Neural cell (in vitro differentiated cells): ENCODE measurements at regions not wholly inside any gene's neighbourhood (a gene's known extent, or its start where the extent isn't known, plus 50 kb on each side); places are given as distances from the start of the nearest gene placed in this dataset.

Source experiments
- H2AFZ ChIP-seq: fragments of 200-600, 300-800 bp; sonication (generic), shearing (Covaris generic); 2 replicates; pipeline ENCODE4 v1.6.0; 2014; ENCODE audit warnings: low read depth, mild to moderate bottlenecking, antibody characterized with exemption, low read length, moderate library complexity
- H3F3A ChIP-seq: fragments of 200-600 bp; shearing (Covaris generic); 2 replicates; pipeline ENCODE4 v1.6.1; 2016; ENCODE audit warnings: mild to moderate bottlenecking, moderate library complexity, mixed read lengths, antibody characterized with exemption, low read length; ENCODE audit not compliant: insufficient read depth, poor library complexity, severe bottlenecking
- H3K27ac ChIP-seq: fragments of 200-600, 300-800 bp; sonication (generic), shearing (Covaris generic); 2 replicates; pipeline ENCODE4 v1.5.1; 2014; ENCODE audit warnings: mild to moderate bottlenecking, low read length, moderate library complexity
- H3K27me3 ChIP-seq: fragments of 300-800, 200-600 bp; sonication (generic), shearing (Covaris generic); 2 replicates; pipeline ENCODE4 v1.6.0; 2014; ENCODE audit warnings: mild to moderate bottlenecking, low read depth, low read length, moderate library complexity; ENCODE audit not compliant: insufficient read depth
- H3K36me3 ChIP-seq: fragments of 300-800, 200-600 bp; sonication (generic), shearing (Covaris generic); 2 replicates; pipeline ENCODE4 v1.5.1; 2014; ENCODE audit warnings: mild to moderate bottlenecking, antibody characterized with exemption, low read length, moderate library complexity; ENCODE audit not compliant: insufficient read depth
- H3K4me2 ChIP-seq: fragments of 300-800, 200-600 bp; sonication (generic), shearing (Covaris generic); 2 replicates; pipeline ENCODE4 v1.6.0; 2014; ENCODE audit warnings: mild to moderate bottlenecking, low read length
- H3K4me3 ChIP-seq: fragments of 300-800, 200-600 bp; sonication (generic), shearing (Covaris generic); 2 replicates; pipeline ENCODE4 v1.5.1; 2014; ENCODE audit warnings: mild to moderate bottlenecking, low read length, moderate library complexity
- H3K79me2 ChIP-seq: fragments of 200-600 bp; shearing (Covaris generic); replicated peaks from 2 replicates; pipeline ENCODE4 v1.6.0; 2014; ENCODE audit warnings: mild to moderate bottlenecking, low read length, moderate library complexity; ENCODE audit not compliant: insufficient read depth
- H3K9ac ChIP-seq: fragments of 300-800, 200-600 bp; sonication (generic), shearing (Covaris generic); 2 replicates; pipeline ENCODE4 v1.6.1; 2016; ENCODE audit warnings: mild to moderate bottlenecking, low read length, mixed read lengths
- H3K9me2 ChIP-seq: fragments of 200-600 bp; shearing (Covaris generic); 2 replicates; pipeline ENCODE4 v1.6.1; 2016; ENCODE audit warnings: mild to moderate bottlenecking, low read length, mixed read lengths; ENCODE audit not compliant: insufficient read depth
- H3K9me3 ChIP-seq: fragments of 200-600, 300-800 bp; sonication (generic), shearing (Covaris generic); 2 replicates; pipeline ENCODE4 v1.6.1; 2016; ENCODE audit warnings: mild to moderate bottlenecking, mixed run types, low read length, moderate library complexity, mixed read lengths
- H4K20me1 ChIP-seq: fragments of 200-600 bp; shearing (Covaris generic); 2 replicates; pipeline ENCODE4 v1.6.1; 2016; ENCODE audit warnings: mild to moderate bottlenecking, mixed run types; ENCODE audit not compliant: insufficient read depth
- CTCF ChIP-seq: fragments of 450-650 bp; IDR thresholded peaks from 2 replicates; pipeline ENCODE4 v1.5.1; 2014; ENCODE audit warnings: antibody characterized with exemption, mild to moderate bottlenecking, moderate library complexity; ENCODE audit not compliant: poor library complexity, severe bottlenecking
- EP300 ChIP-seq: fragments of 450-650 bp; conservative IDR thresholded peaks from 2 replicates; pipeline ENCODE4 v1.6.1; 2014; ENCODE audit warnings: antibody characterized with exemption, mild to moderate bottlenecking, moderate library complexity; ENCODE audit not compliant: poor library complexity, severe bottlenecking
- EZH2 ChIP-seq: fragments of 200-600, 300-800 bp; shearing (Covaris generic), sonication (generic); IDR thresholded peaks from 2 replicates; pipeline ENCODE4 v1.6.1; 2014; ENCODE audit warnings: antibody characterized with exemption, low read length, borderline replicate concordance, mild to moderate bottlenecking; ENCODE audit not compliant: insufficient read depth, poor library complexity, severe bottlenecking
- MXI1 ChIP-seq: fragments of 450-650 bp; conservative IDR thresholded peaks from 2 replicates; pipeline ENCODE4 v1.6.1; 2014; ENCODE audit warnings: antibody characterized with exemption, mild to moderate bottlenecking; ENCODE audit not compliant: poor library complexity, severe bottlenecking
- POLR2AphosphoS5 ChIP-seq: IDR thresholded peaks from 2 replicates; pipeline ENCODE4 v1.6.1; 2012
- RAD21 ChIP-seq: fragments of 450-650 bp; conservative IDR thresholded peaks from 2 replicates; pipeline ENCODE4 v1.6.1; 2014; ENCODE audit warnings: antibody characterized with exemption, mild to moderate bottlenecking, moderate library complexity
- SMC3 ChIP-seq: fragments of 450-650 bp; conservative IDR thresholded peaks from 2 replicates; pipeline ENCODE4 v1.6.1; 2014; ENCODE audit warnings: antibody characterized with exemption, mild to moderate bottlenecking, moderate library complexity; ENCODE audit not compliant: poor library complexity
- TAF1 ChIP-seq: IDR thresholded peaks from 2 replicates; pipeline ENCODE4 v1.6.1; 2012; ENCODE audit warnings: low read depth
- TF ChIP-seq, protein P1 (sequence below): IDR thresholded peaks from 2 replicates; pipeline ENCODE4 v1.6.1; 2012; ENCODE audit warnings: borderline replicate concordance

DNA sequence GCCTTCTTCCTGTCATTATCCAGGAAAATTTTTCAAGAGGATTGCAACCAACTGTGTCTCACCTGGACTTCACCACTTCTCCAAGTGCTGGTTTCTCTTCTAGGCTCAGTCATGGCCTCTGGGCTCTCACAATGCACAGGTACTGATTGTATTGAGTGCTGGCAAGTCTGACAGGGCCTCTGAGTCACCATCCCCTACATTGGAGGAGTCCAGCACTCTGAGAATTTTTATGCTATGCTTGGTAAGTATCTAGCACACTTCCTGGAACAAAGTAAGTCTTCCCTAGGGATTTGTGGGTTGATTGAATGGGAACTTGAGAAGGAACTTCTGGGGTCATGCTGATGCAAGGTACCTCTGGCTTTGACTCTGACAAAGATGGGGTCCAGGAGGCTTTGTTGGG, 147.2 kb upstream of the CELF4 start:
- H3K4me2 ChIP-seq = no peak overlapping the region
- H3K27ac ChIP-seq = no peak overlapping the region
- H3K4me3 ChIP-seq = no peak overlapping the region
- no peaks in the 10 kb centered on the region for H3K27me3 ChIP-seq
- no peaks in the 10 kb centered on the region for H3F3A ChIP-seq
- no peaks in the 10 kb centered on the region for H3K79me2 ChIP-seq
- no peaks in the 10 kb centered on the region for H4K20me1 ChIP-seq
- H3K9ac ChIP-seq = no peak overlapping the region
- H3K9me3 ChIP-seq = no peaks in the 10 kb centered on the region
- no peaks in the 10 kb centered on the region for H3K9me2 ChIP-seq
- no peak overlapping the region for H2AFZ ChIP-seq
- TF ChIP-seq CTCF (no peak), EZH2 (no peak), RAD21 (no peak), SMC3 (no peak), TAF1 (no peak), MXI1 (no peak), POLR2AphosphoS5 (no peak), EP300 (no peak)
- TF ChIP-seq, protein P1, sequence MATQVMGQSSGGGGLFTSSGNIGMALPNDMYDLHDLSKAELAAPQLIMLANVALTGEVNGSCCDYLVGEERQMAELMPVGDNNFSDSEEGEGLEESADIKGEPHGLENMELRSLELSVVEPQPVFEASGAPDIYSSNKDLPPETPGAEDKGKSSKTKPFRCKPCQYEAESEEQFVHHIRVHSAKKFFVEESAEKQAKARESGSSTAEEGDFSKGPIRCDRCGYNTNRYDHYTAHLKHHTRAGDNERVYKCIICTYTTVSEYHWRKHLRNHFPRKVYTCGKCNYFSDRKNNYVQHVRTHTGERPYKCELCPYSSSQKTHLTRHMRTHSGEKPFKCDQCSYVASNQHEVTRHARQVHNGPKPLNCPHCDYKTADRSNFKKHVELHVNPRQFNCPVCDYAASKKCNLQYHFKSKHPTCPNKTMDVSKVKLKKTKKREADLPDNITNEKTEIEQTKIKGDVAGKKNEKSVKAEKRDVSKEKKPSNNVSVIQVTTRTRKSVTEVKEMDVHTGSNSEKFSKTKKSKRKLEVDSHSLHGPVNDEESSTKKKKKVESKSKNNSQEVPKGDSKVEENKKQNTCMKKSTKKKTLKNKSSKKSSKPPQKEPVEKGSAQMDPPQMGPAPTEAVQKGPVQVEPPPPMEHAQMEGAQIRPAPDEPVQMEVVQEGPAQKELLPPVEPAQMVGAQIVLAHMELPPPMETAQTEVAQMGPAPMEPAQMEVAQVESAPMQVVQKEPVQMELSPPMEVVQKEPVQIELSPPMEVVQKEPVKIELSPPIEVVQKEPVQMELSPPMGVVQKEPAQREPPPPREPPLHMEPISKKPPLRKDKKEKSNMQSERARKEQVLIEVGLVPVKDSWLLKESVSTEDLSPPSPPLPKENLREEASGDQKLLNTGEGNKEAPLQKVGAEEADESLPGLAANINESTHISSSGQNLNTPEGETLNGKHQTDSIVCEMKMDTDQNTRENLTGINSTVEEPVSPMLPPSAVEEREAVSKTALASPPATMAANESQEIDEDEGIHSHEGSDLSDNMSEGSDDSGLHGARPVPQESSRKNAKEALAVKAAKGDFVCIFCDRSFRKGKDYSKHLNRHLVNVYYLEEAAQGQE = no peak
- no peaks in the 10 kb centered on the region for H3K36me3 ChIP-seq

DNA sequence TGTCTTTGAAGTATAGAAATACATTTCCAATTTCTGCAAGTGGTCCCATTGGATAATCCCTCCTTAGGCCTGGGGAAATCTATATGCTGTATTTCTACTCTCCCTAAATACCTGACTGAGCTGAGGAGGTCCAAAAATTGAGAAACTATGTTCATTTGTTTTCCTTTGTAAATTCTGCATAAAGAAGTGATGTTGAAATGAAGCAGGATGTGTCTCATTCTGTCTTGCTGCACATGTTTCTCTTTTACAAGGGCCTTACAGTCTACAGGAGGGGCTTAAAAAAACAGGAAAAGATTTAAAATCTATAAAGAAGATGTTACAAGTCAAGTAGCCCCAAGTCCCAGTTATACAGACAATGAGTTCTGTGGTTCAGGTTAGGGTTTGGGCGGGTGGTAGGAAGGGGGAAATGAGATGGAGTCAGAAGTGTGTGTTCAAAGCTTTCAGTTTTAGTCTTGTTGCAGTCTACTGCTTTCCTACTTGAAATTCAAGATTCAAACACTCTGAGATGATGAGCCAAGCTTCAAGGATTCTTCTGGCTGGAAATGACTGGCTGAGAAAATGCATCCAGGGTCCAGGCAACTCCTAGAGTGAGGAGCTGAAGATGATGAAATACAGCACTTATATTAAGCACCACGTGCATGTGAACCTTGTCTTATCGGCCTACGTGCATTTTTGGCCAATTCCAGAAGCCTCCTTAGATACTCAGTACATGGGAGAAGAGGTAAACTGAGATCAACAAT, 146.3 kb upstream of the CELF4 start:
- Histone ChIP-seq H4K20me1 (no peaks in the 10 kb centered on the region), H3K27me3 (no peaks in the 10 kb centered on the region), H3F3A (no peaks in the 10 kb centered on the region), H3K36me3 (no peaks in the 10 kb centered on the region), H3K9me2 (no peaks in the 10 kb centered on the region), H3K79me2 (no peaks in the 10 kb centered on the region), H2AFZ (no peak overlapping the region), H3K9me3 (no peaks in the 10 kb centered on the region), H3K9ac (no peak overlapping the region), H3K4me3 (no peak overlapping the region), H3K27ac (no peak overlapping the region), H3K4me2 (no peak overlapping the region)
- no peak for TF ChIP-seq POLR2AphosphoS5
- no peak for TF ChIP-seq MXI1
- no peak for TF ChIP-seq TAF1
- TF ChIP-seq CTCF = no peak
- TF ChIP-seq EZH2 = no peak
- no peak for TF ChIP-seq RAD21
- no peak for TF ChIP-seq EP300
- TF ChIP-seq SMC3 = no peak
- TF ChIP-seq, protein P1 = no peak
